ENCODE measurements at regions not wholly inside any gene's neighbourhood (a gene's known extent, or its start where the extent isn't known, plus 50 kb on each side); places are given as distances from the start of the nearest gene placed in this dataset.

DNA sequence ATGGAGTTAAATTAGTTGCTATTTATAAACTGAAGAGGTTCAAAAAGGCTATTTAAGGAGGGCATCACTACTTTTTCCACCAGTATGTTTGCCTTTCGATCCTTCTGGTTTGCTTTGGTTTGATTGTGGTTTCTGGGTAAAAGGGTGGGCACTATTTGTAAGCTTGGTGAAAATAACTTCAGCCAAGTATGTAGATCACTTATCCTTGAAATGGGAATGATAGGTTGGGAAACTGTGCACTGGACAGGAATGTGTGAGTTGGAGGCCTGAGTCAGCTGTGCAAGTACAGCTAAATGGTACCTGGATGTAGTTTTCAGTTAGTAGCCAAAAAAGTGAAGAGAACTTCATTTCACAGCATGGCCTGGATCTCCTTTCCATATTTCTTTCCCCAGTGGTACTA, 466.2 kb downstream of the ENC1 start:
- DNase-seq = peak; percentile 53

DNA sequence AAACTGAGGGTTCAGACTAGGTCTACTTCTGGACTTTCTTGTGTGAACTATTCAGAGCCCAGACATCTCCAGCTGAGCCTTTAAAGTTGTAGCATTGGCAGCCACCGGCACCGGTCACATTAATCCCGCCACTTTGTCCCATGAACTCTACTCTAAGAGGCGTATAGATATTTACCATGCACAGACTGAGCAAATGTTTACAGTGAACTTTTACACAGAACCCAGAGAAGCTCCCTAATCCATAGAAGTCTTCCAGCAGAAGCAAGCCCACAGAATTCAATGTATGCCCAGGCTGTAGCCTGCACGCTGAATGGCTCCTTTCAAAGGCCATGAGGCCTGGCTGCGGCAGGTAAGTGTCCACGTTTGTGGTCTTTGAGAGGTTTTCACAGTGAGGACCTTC, 466.9 kb downstream of the ENC1 start:
- DNase-seq = no peak

DNA sequence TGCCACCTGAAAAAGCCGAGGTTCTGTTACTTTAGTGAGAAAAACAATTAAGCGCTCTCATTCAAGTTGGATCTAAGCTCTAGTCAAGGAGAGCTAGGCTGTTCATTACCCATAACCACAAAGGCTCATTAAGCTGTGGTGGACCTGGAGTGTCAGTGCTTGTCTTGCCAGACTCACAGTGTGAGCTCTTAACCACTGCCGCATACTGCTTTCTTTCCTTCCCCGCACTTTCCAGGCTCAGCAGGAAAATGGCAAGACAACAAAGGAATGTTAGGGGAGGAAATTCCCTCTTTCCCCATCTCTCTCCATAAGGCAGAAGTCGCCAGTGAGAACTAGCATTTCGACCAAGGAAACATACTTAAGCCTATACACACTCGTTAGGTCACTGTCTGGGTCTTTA, 467.3 kb downstream of the ENC1 start:
- no peak for DNase-seq

DNA sequence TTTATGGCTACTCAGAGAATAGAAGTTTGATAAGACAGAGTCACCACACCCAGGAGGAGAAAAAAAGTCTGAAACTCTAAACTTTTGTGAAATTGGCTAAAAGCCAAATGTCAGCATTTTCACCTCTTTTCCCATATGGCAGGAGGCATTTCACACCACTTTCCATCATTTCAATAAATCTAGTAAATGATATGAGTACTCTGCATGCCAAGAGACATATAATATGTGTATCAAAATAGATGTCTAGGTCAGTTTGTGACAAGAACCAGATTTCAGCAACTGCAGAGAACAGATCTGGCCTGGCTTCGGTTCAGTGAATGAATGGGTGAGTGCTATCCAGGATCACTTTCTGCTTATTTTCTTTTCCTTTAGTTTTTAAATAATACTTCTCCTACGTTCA, 470.8 kb downstream of the ENC1 start:
- DNase-seq = no peak

DNA sequence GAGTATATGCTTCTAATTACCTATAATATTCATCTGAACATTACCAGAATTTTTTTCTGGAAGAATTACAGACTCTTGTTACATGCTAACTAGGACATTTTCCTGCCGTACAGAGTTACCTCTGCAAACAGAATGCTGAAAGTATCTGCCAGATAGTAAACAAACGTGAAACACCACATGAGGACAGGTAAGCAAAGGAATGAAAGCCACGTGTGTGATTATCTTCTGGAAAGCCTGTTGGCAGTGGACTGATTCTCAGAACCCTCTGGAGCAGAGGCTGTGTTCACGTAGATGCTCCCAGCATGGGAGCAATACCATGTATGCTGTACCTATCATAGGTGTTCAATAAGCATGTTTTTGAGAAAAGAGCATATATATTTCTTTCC, 472.6 kb downstream of the ENC1 start:
- DNase-seq = no peak

DNA sequence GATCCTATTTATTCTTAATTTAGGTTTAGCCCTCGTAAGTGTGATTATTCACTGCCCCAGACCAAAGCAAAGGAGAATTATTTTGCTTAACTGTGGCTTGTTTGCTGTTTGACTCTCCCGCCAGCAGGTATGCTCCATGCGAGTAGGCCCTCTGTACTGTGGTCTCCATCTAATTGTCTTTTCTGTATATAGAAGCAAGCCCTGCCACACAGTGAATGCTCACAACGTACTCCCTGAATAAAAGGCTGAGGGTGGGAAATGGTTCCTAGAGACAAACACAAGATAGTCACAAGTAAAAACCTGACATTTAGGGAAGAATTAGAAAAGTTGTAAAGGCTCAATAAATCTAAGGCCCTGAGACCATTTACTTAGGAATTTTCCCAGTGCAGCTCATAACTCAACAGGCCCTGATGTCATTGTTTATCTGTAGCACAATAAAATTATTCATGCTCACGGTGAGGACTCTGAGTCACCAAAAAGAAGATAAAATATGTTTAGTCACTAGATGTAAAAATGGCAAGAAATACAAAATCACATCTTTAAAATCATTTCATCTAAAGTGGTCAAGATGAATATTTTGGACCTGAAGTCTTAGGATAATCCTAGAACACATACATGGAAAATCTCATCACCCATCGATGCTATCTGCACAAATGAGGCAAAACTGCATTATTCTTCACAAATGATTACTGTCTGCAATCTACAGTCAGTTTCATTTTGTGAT, 473.2 kb downstream of the ENC1 start:
- peak; percentile 90 for DNase-seq

DNA sequence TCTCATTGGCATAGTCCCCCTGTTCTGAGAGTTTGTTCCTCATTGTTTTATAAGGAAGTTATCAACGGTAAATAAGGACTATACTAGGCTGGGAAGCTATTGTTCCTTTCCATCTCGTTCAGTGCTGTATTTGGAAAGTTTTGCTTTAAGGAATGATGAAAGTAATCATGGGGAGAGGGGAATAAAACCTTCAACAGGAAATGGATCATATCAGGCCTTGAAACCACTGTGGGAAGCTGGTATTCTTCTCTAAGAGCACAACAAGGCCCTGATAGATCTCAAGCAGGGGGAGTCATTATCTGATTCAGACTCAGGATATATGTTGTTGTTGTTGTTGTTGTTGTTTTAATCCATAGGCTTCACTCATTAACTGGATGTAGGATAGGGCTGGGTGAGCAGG, 474.5 kb downstream of the ENC1 start:
- peak; percentile 56 for DNase-seq

DNA sequence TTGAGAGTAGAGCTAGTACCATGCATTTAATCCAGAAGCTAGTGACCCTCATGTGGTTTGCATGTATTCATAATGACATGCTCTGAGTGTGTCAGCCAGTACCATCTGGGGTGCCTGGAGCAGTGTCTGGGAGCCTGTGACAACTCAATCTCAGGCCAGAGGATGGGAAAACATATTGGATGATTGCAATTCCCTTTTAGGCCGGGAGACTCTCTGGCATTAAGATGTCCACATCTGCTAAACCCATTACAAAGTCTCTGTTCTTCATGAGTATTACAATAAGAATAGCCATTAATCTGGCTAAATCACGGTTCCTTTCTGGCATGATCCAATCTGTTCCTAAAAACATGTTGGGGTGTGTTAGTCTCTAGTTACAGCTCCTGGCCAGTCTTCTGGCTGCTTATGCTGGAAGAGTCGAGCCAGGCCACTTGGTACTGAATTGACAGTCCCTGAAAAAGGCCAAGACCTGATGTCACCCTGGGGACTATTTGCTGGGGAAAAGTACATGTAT, 475.7 kb downstream of the ENC1 start:
- DNase-seq = no peak

DNA sequence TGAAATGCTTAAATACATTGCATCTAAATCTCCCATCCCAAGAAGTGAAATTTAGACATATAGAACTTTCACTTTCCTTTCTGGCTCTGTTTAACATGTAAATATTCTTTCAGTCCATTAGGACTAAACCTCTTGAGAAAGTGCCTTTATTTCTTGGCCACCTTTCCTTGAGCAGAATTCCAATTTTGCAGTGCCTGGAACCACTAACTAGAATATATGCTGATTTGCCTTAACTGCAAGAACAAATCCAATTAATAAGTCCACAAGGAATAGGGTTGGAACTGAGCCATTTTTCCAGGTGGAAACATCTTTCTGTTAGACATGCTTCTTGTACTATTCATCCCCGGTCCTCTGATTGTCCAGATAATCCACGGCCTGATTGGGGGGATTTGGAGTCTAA, 478.0 kb downstream of the ENC1 start:
- DNase-seq = no peak

DNA sequence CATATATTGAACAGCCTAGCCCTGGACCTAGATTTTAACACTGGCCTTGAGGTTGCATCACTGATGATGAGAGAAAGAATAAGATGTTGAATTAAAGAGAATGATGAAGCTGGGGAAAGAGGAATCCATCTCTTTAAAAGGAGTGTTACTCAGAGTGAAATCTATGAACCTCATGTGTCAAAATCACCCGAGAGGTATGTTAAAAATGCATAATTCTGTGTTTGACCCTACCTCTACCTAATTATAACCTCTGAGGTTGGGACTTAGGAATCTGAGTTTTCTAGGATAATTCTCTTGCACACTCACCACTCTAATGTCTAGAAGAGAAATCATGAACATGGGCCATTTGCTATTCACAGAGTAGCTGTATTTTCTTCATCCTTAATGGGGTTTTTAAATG, 479.4 kb downstream of the ENC1 start:
- DNase-seq = peak; percentile 79

DNA sequence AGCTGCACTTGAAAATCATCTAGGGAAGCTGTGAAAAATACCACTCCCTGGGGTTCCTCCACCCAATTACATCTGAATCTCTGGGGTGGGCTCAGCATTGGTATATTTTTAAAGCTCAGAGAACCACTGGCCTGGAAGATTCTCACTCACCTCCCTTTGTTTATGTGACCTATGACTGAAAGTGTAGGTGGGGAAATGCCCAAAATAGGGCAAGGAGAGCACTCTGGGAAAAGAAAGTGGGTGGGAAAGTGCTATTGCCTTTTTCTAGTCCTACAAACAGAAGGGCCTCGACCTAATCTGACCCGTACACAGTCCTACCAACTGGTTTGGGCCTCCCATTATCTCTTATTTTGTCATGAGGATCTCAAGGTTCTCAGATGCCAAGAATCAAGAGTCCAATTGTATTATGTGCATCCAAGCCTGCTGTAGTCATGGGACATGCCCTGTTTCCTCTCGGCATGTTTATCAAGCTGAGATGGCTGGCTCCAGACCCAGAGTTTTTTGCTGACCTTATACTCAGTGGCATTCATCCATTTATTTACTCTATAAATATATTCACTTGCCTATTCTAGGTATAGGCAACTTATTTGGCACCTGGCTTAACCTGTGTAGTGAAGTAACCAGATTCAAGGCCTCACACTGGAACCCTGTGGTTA, 483.7 kb downstream of the ENC1 start:
- no peak for DNase-seq

DNA sequence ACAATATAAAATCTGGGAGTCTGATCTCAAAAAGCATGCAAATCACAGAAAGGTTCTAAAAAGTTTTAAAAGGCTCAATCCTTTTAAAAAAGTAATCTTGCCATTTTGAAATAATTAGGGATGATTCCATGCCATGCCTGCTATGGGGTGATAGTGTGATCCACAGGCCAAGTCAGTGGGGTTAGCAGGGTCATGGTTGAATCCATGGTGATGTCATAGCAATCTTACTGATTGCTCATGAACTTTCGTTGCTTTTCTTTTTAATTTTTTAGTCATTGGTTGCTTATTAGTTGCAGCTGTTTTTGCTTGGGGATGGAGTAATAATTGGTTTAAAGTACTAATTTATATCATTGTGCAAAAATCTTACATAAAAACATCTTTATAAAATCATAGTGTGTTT, 485.0 kb downstream of the ENC1 start:
- no peak for DNase-seq

DNA sequence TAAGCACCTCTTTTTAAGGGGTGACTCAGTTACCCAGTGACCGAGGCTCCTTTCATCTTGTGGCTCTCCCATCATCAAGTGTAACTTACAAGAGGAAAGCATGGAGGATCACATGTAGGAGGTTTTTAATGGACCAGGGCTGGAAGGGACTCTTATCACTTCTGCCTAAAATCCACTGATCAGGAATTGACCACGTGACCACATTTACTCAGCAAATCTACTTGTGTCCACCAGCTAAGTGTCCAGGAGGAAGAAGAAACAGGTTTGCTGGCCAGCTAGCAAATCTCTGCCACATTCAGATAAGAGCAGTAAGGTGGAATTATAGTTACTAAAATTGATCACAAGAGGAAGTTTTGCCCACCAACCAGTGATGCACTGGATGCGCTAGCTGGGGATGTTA, 486.0 kb downstream of the ENC1 start:
- no peak for DNase-seq

DNA sequence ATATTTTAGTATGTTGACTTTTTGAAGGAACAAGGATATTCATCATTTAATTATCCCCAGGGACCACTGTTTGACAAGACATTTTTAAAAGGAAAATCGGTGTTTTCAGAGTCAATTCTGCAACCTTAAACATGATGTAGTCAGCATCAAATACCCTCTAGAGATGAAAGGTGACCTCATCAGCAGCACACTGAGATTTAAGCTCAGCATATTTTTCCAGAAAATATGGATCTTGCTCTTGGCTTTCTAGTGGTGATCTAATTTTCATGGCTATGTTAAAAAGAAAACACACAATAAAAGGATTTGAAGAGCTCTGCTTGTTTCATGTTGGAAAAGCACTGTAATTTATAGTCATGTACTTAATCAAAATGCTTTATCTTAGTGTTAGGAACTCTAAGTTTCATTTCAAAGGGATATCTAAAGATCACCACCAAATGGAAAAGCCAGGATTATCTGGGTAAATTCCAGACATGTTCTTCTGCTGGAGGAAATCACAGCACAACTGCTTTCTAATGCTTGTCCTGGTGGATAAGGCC, 487.2 kb downstream of the ENC1 start:
- no peak for DNase-seq

DNA sequence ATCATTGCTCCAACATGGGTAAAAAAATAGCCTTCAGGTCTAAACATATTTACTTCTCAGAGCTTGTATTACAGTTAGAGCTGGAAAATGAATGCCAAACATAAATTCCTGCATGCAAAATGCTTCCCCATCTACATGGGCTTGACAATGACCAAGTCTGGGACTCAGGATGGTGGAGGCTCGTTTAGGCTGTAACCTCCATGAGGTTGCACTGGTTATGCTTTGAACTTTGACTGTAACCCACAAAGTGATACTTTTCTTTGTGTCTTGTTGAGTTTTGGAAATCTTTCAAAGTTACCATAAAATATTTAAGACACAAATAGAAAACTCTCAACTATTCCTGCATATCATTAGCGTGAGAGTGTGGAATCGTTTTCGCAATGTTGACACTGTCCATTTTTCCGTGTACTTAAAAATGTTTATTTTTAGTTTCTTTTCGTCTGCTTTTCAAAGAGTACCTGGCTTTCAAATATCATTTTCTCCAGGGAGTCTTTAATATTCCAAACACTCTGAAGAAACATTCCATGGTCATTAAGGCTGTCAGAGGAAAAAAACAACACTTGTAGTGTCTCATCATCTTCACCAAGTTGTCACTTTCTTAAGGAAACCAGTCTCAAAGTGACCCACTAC, 487.8 kb downstream of the ENC1 start:
- no peak for DNase-seq

DNA sequence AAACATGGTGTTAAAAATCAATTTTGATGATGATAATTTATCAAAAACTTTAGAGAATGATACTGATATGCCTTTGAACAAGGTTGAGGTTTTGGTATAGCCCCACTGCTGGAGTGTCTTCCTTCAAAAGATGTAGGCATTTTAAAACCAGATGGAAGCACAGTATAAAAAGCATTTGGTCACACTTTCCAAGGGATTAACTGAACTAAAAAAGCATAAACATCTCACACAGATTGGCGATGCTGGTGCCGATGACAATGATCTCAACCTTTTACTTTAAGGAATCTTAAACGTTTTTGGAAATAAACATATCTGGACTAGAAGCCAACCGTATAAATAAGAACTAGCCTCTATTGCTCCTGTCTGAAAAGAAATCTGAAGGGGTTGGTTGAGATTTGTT, 488.4 kb downstream of the ENC1 start:
- DNase-seq = no peak

DNA sequence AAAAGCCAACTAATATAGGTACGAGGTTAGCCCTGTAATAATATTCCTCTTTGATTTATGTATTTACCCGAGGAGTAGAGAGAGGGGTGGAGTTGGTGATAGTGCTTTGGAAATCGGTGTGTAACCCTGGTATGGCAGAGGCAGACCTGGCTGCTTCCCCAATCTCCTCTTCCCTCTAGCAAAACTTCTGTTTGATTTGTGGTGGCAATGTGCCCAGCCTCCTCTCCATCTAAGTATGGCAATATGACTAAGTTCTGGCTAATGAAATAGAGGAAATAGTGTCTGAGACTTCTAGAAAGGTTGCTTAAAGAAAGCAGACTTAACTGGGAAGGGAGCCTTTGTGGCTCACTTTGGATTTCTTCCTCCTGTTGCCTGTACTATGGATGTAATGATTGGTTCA, 491.1 kb downstream of the ENC1 start:
- peak; percentile 80 for DNase-seq

DNA sequence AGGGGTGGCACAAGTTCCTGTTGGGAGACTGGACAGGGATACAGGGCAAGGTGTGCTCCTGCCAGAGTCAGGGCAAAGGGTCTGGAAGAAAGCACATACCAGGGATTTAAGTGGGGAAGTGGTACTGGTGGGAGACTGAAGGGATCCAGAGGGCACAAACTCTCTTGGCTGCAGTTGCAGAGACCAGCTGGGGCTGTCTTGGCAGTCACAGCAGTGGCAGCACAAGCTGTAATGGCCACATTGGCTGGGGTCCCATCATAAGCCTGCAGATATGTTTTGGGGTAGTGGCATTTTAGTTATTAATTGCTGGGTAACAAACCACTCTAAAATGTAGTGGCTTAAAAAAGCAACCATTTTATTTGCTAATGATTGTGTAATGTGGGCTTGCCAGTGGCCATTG, 492.2 kb downstream of the ENC1 start:
- DNase-seq = no peak

DNA sequence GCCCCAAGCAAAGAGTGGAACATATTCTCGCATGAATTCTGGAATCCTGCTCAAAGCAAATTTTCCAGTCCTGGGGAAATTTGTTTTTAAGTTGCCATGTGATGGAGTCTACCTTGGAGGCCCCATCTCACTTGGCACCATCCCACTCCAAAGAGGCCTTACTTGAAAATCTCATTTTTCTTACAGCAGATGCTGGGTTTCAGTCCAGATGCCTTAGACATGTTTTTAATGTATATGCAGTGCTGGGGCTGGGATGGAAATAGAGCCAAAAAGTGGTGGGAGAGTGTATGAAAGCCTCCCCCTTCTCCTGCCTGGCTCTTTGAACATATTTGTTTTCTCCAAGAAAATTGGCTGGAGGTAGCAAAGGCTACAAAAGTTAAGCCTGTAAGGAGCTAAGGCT, 493.7 kb downstream of the ENC1 start:
- DNase-seq = no peak

DNA sequence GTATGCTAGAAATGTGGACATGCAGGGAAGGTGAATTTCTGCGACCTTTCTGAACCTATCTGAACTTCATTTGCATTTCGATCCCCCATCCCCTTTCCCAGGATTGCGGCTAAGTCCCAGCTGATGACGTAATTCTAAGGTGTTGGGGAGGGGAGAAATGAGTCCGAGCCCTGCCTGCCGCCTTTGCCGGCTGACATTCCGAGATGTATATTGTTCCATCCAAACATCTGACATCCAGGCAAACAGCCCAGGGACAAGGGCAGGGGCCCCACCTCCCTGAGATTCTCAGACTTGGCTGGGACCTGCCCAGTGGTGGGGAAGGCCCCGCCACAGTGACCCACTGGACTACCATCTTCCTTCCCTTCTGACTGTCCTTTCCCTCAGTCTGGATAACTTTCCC, 494.6 kb downstream of the ENC1 start:
- no peak for DNase-seq

DNA sequence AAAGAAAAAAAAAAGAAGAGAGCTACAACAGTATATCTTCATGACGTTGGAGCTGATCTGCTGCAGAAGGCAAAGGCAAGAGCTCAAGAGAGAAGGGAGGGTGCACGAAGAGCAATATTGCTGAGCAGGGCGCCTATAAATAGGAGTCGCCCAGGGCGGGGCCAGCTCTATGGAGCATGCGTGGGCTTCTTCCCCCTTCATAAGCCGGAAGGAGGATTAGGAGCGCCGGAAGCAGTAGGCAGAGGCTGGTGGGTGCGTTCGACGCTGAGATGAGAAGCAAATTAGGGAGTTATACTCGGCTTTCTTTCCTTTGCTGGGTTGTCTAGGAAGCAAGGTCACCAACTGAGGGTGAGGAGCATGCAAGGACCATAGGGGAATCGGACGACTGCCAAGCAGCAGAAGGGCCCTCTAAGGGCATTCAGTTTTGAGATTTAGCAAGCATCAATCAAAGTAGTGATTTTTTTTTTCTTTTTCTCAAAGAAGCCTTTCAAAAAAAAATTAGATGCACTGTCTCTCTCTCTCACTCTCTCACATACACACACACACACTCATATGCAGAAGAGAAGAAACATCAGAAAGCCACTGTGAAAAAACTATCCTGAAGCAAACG, 496.7 kb downstream of the ENC1 start:
- DNase-seq = no peak

DNA sequence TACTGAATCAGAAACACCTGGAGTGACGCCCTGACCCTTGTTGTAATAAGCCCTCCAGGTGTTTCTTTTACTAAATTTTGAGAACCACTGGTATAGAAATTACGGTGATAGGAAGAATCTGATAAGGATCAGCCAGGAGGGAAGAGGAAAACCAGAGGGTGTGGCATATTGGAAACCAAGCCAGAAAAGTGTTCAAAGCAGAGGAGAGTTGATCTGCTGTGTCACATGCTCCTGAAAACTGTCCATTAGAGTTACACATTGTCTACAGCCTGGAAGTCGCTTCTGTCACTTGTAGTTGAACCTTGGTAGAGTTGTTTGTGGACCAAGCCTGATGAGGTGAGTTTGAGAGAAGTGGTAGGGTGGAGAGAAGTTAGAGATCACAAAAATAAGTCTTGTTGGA, 497.4 kb downstream of the ENC1 start:
- DNase-seq = no peak

DNA sequence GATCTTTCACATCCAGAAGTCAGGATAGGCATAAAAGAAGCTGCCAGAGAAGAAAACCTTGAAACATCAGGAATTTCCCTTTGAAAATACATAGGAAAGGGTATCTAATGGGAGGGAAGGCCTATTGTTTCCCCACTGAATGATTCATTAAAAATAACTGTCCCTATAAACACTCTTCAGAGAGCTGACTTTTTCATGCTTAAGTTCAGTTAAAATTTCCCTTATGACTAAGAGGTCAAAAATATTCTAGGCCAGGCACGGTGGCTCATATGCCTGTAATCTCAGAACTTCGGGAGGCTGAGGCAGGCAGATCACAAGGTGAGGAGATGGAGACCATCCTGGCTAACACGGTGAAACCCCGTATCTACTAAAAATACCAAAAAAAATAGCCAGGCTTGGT, 499.5 kb downstream of the ENC1 start:
- DNase-seq = peak; percentile 57

DNA sequence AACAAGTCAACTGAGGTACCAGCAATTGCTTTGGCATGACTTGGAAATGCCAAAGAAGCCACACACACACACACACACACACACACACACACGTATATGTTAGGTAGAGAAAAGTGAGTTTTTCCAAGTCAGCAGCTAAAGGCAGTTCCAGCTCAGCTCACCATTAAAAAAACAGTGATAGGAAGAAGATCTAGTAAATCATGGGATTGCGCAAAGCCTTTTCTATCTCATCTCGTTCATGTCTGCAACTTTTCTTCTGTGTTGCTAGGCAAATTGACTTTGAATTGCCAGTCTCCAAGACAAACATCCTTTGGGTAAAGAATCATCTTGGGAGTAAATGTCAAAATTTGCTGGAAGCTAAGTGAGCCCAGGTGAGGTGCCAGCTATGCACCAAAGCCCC, 500.1 kb downstream of the ENC1 start:
- DNase-seq = no peak

All from fibroblast of skin of right biceps (primary cell).